A549 (cell line): ENCODE measurements at regions not wholly inside any gene's neighbourhood (a gene's known extent, or its start where the extent isn't known, plus 50 kb on each side); places are given as distances from the start of the nearest gene placed in this dataset.

Experiments used
- ATAC-seq, 2 experiments: fragments of 200-7000 bp in 1 of 2; fragments of >200 bp in 1 of 2; cut with Nextera tagmentation in 1 of 2; cut with Tn5 transposase in 1 of 2; 3 replicates each; pipeline versions ENCODE4 v1.8.0 to v1.9.1; 2018 to 2020; ENCODE audit warnings: mild to moderate bottlenecking in 1 of 2, moderate library complexity in 1 of 2
- CTCF ChIA-PET: fragments of 300-600 bp; sonication (Branson Sonifier 250); formaldehyde crosslinking; extraction: SDS; loops from one replicate; lab custom pipeline; 2021; ENCODE audit warnings: antibody characterized with exemption, inconsistent platforms; lab: Yijun Ruan, JAX
- POLR2A ChIA-PET: fragments of 350-600 bp; formaldehyde crosslinking; extraction: SDS; loops from one replicate; lab custom pipeline; 2021; ENCODE audit warnings: antibody characterized with exemption, inconsistent platforms; lab: Yijun Ruan, JAX
- DNase-seq, 2 experiments: peaks; one replicate each; pipeline versions ENCODE4 v3.0.0 to v3.0.0-alpha.2; 2011 to 2016; ENCODE audit warnings: low read depth in 1 of 2, low spot score in 1 of 2
- FAIRE-seq: peaks from 2 replicates; lab custom pipeline; 2011; peaks lifted over from hg19 to GRCh38; lab: Jason Lieb, UNC
- H3K27ac ChIP-seq, 2 experiments: fragments of >200 bp; sonication (Bioruptor Twin); formaldehyde crosslinking; 3 replicates each; pipeline ENCODE4 v1.5.1; 2016 to 2017
- H3K4me1 ChIP-seq: fragments of >200 bp; sonication (Bioruptor Twin); formaldehyde crosslinking; 3 replicates; pipeline ENCODE4 v1.6.1; 2016
- H3K4me2 ChIP-seq: fragments of >200 bp; sonication (Bioruptor Twin); formaldehyde crosslinking; 3 replicates; pipeline ENCODE4 v1.6.1; 2016
- H3K4me3 ChIP-seq: fragments of >200 bp; sonication (Bioruptor Twin); formaldehyde crosslinking; 3 replicates; pipeline ENCODE4 v1.5.1; 2016
- H3K9me3 ChIP-seq: fragments of >200 bp; sonication (Bioruptor Twin); formaldehyde crosslinking; 3 replicates; pipeline ENCODE4 v1.6.1; 2016
- CBX2 ChIP-seq: fragments of 200-600 bp; sonication (generic); IDR thresholded peaks from 2 replicates; pipeline ENCODE4 v1.6.1; 2016; ENCODE audit warnings: low read depth, mild to moderate bottlenecking, borderline replicate concordance
- ESRRA ChIP-seq: fragments of 150-350 bp; IDR thresholded peaks from 2 replicates; pipeline ENCODE4 v1.6.1; 2014; ENCODE audit warnings: mild to moderate bottlenecking, low read length, borderline replicate concordance
- GATA3 ChIP-seq: IDR thresholded peaks from 2 replicates; pipeline ENCODE4 v1.6.1; 2012; ENCODE audit warnings: borderline replicate concordance
- HDAC2 ChIP-seq: fragments of 200-600 bp; sonication (generic); IDR thresholded peaks from 2 replicates; pipeline ENCODE4 v1.6.1; 2016
- HEYL ChIP-seq: fragments of 250-450 bp; sonication (Bioruptor Pico); IDR thresholded peaks from 2 replicates; pipeline ENCODE4 v1.8.0; 2021; ENCODE audit warnings: mild to moderate bottlenecking, moderate library complexity
- HOXA7 ChIP-seq: fragments of 250-450 bp; sonication (Bioruptor Pico); IDR thresholded peaks from 2 replicates; pipeline ENCODE4 v1.5.0; 2020; ENCODE audit warnings: mild to moderate bottlenecking, moderate library complexity
- HOXB5 ChIP-seq: fragments of 250-450 bp; sonication (Bioruptor Pico); IDR thresholded peaks from 2 replicates; pipeline ENCODE4 v1.5.0; 2020; ENCODE audit warnings: mild to moderate bottlenecking, moderate library complexity
- KDM5A ChIP-seq: fragments of 200-600 bp; sonication (generic); IDR thresholded peaks from 2 replicates; pipeline ENCODE4 v1.6.1; 2016; ENCODE audit warnings: antibody characterized with exemption, mild to moderate bottlenecking
- MAFK ChIP-seq: fragments of 450-650 bp; IDR thresholded peaks from 2 replicates; pipeline ENCODE4 v1.6.1; 2014; ENCODE audit not compliant: partially characterized antibody
- RFX5 ChIP-seq: fragments of 450-650 bp; IDR thresholded peaks from 2 replicates; pipeline ENCODE4 v1.7.1; 2014; ENCODE audit warnings: antibody characterized with exemption, mild to moderate bottlenecking, moderate library complexity
- SMC3 ChIP-seq: fragments of >200 bp; sonication (Bioruptor Twin); formaldehyde crosslinking; IDR thresholded peaks from 3 replicates; pipeline ENCODE4 v1.6.1; 2018; ENCODE audit warnings: inconsistent platforms
- SREBF2 ChIP-seq: fragments of 450-650 bp; IDR thresholded peaks from 2 replicates; pipeline ENCODE4 v1.6.1; 2014; ENCODE audit warnings: mild to moderate bottlenecking, moderate library complexity
- TFCP2L1 ChIP-seq: fragments of 250-450 bp; sonication (Bioruptor Pico); IDR thresholded peaks from 2 replicates; pipeline ENCODE4 v1.5.0; 2021; ENCODE audit warnings: mild to moderate bottlenecking
- ZC3H11A ChIP-seq: fragments of 450-650 bp; IDR thresholded peaks from 2 replicates; pipeline ENCODE4 v1.6.1; 2014; ENCODE audit warnings: antibody characterized with exemption, mild to moderate bottlenecking
- WGBS: methylation state at CpG from one replicate; pipeline ENCODE4 v1.1.6; 2017; ENCODE audit errors: missing lambda C conversion rate; 5-methylcytosine and 5-hydroxymethylcytosine counted together
- TF ChIP-seq, protein P1 (sequence below): fragments of >200 bp; sonication (Bioruptor Twin); formaldehyde crosslinking; IDR thresholded peaks from 3 replicates; pipeline ENCODE4 v1.5.1; 2016
- TF ChIP-seq, protein P2 (sequence below): fragments of 250-450 bp; sonication (Bioruptor Pico); IDR thresholded peaks from 2 replicates; pipeline ENCODE4 v1.5.0; 2020; ENCODE audit warnings: low read depth, mild to moderate bottlenecking, moderate library complexity
- TF ChIP-seq, protein P3 (sequence below): fragments of >200 bp; sonication (Bioruptor Twin); formaldehyde crosslinking; IDR thresholded peaks from 3 replicates; pipeline ENCODE4 v1.6.1; 2016
- TF ChIP-seq, protein P4 (sequence below): IDR thresholded peaks from 2 replicates; pipeline ENCODE4 v1.6.1; 2012; ENCODE audit warnings: low read depth, borderline replicate concordance
- TF ChIP-seq, protein P5 (sequence below): IDR thresholded peaks from 2 replicates; pipeline ENCODE4 v1.6.1; 2012

DNA sequence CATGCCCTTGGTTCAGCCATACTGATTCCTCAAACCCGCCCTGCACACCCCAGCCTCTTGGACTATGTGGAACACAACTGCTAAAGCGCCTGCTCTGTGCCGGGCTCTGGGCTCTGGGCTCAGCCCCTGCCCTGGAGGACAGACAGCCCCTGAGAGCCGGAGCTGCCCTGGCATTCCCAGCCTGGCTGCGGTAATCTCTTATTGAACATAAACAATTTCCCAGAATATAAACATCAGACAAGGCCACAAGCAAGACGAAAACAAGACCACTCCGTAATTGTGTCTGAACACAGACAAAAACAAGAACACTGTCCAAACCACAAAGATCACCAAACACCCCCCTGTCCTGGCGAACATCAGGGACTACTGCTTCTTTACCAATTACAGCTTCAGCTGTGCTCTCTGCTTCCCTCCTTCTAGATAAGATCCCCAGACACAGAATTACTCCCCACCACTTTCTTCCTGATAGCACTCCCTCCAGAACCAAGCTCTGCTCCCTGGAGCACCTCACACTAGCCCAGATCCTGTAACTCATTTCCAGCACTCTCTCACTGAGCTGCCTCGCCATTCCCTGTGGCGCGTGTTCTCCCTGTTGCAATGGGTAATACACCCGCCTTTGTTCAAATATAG, 57.1 kb upstream of the TLE3 start:
- 82% methylated on average over 12 of the region's 12 CpGs for WGBS
- FAIRE-seq (no peak), ATAC-seq (no peak)

DNA sequence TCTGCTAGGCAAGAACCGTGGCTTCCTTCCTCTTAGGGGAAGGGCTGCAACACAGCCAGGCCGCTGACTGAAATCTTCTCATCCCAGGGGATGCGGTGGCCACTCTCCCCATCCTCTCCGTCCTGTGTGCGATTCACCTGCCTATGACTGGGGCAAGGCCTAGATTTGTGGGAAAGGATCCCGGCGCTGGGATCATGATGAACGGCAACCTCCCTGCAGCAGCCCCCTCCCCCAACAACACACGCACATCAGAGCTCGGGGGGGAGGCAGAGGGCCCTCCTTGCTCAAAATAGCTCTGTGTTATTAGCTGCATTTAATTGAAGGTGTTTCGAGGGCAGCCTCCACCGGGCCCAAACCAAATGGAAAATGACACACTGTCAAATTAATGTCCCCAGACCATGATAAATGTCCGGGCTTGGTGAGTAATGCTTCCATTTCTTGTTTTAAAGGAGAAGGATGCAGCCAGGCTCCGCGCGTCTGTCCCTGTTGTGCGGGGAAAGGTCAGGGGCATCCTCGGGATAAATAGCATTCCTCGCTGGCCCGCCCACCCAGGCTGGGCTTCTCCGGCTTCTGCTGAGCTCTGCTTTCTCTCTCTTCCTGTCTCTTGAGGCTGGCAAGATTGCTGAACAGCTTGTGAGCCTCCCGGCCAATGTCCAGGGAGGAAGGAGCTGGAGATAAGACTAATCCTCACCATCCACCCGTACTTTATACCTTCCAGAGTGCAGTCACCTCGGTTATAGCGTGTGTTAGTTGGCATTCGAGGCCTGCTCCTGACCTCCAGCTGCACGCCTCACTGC, 56.4 kb upstream of the TLE3 start:
- POLR2A ChIA-PET = no interaction called here
- CTCF ChIA-PET = interaction anchor here (0.6 to 3.6 kb wide), 3 partner anchors 9 to 25 kb away, joined by 3 to 15 read pairs (median 3); no protein-coding TSS in a partner anchor

More for the DNA sequence above, 57.1 kb upstream of the TLE3 start:
- H3K4me3 ChIP-seq = no peak overlapping the region
- no peak overlapping the region for H3K4me2 ChIP-seq
- DNase-seq = no peak
- H3K4me1 ChIP-seq = peaks cover 9% of the 10 kb centered on the region; the same call in 2 of the 3 replicates
- H3K9me3 ChIP-seq = no peaks in the 10 kb centered on the region
- POLR2A ChIA-PET = no interaction called here
- TF ChIP-seq RFX5 (no peak), SREBF2 (no peak), SMC3 (no peak), HEYL (CRISPR knock-in tag) (no peak), TFCP2L1 (CRISPR knock-in tag) (no peak), KDM5A (no peak), ZC3H11A (no peak), HOXB5 (CRISPR knock-in tag) (no peak), ESRRA (no peak), MAFK (no peak), HDAC2 (no peak), CBX2 (no peak), GATA3 (no peak), HOXA7 (CRISPR knock-in tag) (no peak)
- TF ChIP-seq, protein P1, sequence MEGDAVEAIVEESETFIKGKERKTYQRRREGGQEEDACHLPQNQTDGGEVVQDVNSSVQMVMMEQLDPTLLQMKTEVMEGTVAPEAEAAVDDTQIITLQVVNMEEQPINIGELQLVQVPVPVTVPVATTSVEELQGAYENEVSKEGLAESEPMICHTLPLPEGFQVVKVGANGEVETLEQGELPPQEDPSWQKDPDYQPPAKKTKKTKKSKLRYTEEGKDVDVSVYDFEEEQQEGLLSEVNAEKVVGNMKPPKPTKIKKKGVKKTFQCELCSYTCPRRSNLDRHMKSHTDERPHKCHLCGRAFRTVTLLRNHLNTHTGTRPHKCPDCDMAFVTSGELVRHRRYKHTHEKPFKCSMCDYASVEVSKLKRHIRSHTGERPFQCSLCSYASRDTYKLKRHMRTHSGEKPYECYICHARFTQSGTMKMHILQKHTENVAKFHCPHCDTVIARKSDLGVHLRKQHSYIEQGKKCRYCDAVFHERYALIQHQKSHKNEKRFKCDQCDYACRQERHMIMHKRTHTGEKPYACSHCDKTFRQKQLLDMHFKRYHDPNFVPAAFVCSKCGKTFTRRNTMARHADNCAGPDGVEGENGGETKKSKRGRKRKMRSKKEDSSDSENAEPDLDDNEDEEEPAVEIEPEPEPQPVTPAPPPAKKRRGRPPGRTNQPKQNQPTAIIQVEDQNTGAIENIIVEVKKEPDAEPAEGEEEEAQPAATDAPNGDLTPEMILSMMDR = no peak
- TF ChIP-seq, protein P2, sequence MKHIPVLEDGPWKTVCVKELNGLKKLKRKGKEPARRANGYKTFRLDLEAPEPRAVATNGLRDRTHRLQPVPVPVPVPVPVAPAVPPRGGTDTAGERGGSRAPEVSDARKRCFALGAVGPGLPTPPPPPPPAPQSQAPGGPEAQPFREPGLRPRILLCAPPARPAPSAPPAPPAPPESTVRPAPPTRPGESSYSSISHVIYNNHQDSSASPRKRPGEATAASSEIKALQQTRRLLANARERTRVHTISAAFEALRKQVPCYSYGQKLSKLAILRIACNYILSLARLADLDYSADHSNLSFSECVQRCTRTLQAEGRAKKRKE = no peak
- TF ChIP-seq, protein P3, sequence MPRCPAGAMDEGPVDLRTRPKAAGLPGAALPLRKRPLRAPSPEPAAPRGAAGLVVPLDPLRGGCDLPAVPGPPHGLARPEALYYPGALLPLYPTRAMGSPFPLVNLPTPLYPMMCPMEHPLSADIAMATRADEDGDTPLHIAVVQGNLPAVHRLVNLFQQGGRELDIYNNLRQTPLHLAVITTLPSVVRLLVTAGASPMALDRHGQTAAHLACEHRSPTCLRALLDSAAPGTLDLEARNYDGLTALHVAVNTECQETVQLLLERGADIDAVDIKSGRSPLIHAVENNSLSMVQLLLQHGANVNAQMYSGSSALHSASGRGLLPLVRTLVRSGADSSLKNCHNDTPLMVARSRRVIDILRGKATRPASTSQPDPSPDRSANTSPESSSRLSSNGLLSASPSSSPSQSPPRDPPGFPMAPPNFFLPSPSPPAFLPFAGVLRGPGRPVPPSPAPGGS = no peak
- TF ChIP-seq, protein P4, sequence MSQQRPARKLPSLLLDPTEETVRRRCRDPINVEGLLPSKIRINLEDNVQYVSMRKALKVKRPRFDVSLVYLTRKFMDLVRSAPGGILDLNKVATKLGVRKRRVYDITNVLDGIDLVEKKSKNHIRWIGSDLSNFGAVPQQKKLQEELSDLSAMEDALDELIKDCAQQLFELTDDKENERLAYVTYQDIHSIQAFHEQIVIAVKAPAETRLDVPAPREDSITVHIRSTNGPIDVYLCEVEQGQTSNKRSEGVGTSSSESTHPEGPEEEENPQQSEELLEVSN = no peak
- TF ChIP-seq, all 56 proteins: peak for 0
- no peak overlapping the region for H3K27ac ChIP-seq
- CTCF ChIA-PET = interaction anchor here (3.6 kb wide), 1 partner anchor 10 kb away, joined by 15 read pairs; no protein-coding TSS in a partner anchor

More for the DNA sequence above, 56.4 kb upstream of the TLE3 start:
- no peaks in the 10 kb centered on the region for H3K9me3 ChIP-seq
- DNase-seq (no peak), FAIRE-seq (no peak), ATAC-seq (no peak)
- H3K27ac ChIP-seq = no peak overlapping the region
- H3K4me3 ChIP-seq = no peak overlapping the region
- 79% methylated on average over 27 of the region's 27 CpGs for WGBS
- no peak overlapping the region for H3K4me2 ChIP-seq
- H3K4me1 ChIP-seq = peaks cover 13% of the 10 kb centered on the region; the same call in 2 of the 3 replicates
- TF ChIP-seq, protein P5, sequence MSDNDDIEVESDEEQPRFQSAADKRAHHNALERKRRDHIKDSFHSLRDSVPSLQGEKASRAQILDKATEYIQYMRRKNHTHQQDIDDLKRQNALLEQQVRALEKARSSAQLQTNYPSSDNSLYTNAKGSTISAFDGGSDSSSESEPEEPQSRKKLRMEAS = no peak
